Heart right ventricle (tissue), 16 donors: ENCODE measurements at regions not wholly inside any gene's neighbourhood (a gene's known extent, or its start where the extent isn't known, plus 50 kb on each side); places are given as distances from the start of the nearest gene placed in this dataset.

Experiments used
- ATAC-seq, 8 donors: fragments of 200-7000 bp; cut with Tn5 transposase; one replicate each; pipeline ENCODE4 v1.9.1; 2020; ENCODE audit warnings: mild to moderate bottlenecking in 8 of 8, moderate library complexity in 8 of 8, moderate number of reproducible peaks in 1 of 8
- DNase-seq, 2 donors: peaks; one replicate each; pipeline ENCODE4 v3.0.0-alpha.2; 2020
- H3K27ac ChIP-seq, 10 donors: fragments of 200-600 bp; sonication (generic) in 2 of 10; one replicate each; pipeline versions ENCODE4 v1.5.0 to v1.8.0; 2020 to 2022; ENCODE audit warnings: mild to moderate bottlenecking in 3 of 10
- H3K27me3 ChIP-seq, 7 donors: fragments of 200-600 bp; one replicate each; pipeline ENCODE4 v1.8.0; 2021 to 2022; ENCODE audit warnings: mild to moderate bottlenecking in 2 of 7
- H3K36me3 ChIP-seq, 9 donors: fragments of 200-600 bp; sonication (generic) in 1 of 9; one replicate each; pipeline versions ENCODE4 v1.5.0 to v1.8.0; 2020 to 2022; ENCODE audit warnings: mild to moderate bottlenecking in 2 of 9
- H3K4me1 ChIP-seq, 9 donors: fragments of 200-600 bp; sonication (generic) in 1 of 9; one replicate each; pipeline versions ENCODE4 v1.5.0 to v1.8.0; 2020 to 2022; ENCODE audit warnings: mild to moderate bottlenecking in 4 of 9
- H3K4me3 ChIP-seq, 10 donors: fragments of 200-600 bp; sonication (generic) in 2 of 10; one replicate each; pipeline versions ENCODE4 v1.5.0 to v1.8.0; 2020 to 2022; ENCODE audit warnings: mild to moderate bottlenecking in 7 of 10, moderate library complexity in 2 of 10
- H3K9me3 ChIP-seq, 11 donors: fragments of 200-600 bp in 10 of 11; sonication (generic) in 2 of 11; one replicate each; pipeline versions ENCODE4 v1.5.0 to v1.8.0; 2013 to 2022; ENCODE audit warnings: mild to moderate bottlenecking in 2 of 11, control low read depth in 1 of 11, moderate library complexity in 1 of 11
- WGBS, 2 donors: extraction: QIAGEN DNeasy Blood & Tissue Kit; methylation state at CpG; one replicate each; pipeline ENCODE4 v1.1.7; 2013; ENCODE audit warnings: inconsistent platforms in 1 of 2; 5-methylcytosine and 5-hydroxymethylcytosine counted together
- intact Hi-C, 10 donors: fragments of 100-400 bp; cut with DNase I; formaldehyde crosslinking; loops; one replicate each; pipeline versions ENCODE4 v1.11.1 to v1.14.2; 2022
- TF ChIP-seq, protein P1 (sequence below), 9 donors: fragments of 200-600 bp; sonication (generic) in 2 of 9; IDR thresholded peaks; one replicate each; pipeline versions ENCODE4 v1.5.0 to v1.8.0; 2021 to 2022; ENCODE audit warnings: antibody characterized with exemption in 9 of 9, mild to moderate bottlenecking in 5 of 9, moderate library complexity in 1 of 9
- donor health status: Arrhythmogenic right ventricular cardiomyopathy.
- donor health status: ischemic (EF 13 %, LVEDD 7.1; RV severe dilation, severe dysfunction).
- donor health status: healthy with polysubstance abuse.
- donor health status: DM: no; HTN: yes; CAD: no.
- donor health status: DM: no; HTN: no; CAD: no.
- donor health status: ischemic (EF 25% LVEDD 6.9; RV normal size, moderate dysfunction).
- donor health status: ischemic (EF 25% LVEDD 5.7; RV mildly dilated, moderate dysfunction).
- donor health status: healthy.
- donor health status: DM: yes; HTN: yes; CAD: no.
- donor health status: Ischemic cardiomyopathy.
- donor health status: ischemic (EF 35%, LVEDD 5.7; RV mildly dilated, moderate dysfunction).
- donor health status: nonischemic (EF 11% LVEDD 7.7; RV severe dilation, severe dysfunction).
- donor health status: DM: yes; HTN: yes; CAD: no.
- donor health status: PGD.
- donor health status: ischemic (EF 29% LVEDD 5.4; RV normal size, mild dysfunction).
- donor health status: nonischemic (EF 23%, LVEDD 6.1; RV moderate dilation, normal function).

DNA sequence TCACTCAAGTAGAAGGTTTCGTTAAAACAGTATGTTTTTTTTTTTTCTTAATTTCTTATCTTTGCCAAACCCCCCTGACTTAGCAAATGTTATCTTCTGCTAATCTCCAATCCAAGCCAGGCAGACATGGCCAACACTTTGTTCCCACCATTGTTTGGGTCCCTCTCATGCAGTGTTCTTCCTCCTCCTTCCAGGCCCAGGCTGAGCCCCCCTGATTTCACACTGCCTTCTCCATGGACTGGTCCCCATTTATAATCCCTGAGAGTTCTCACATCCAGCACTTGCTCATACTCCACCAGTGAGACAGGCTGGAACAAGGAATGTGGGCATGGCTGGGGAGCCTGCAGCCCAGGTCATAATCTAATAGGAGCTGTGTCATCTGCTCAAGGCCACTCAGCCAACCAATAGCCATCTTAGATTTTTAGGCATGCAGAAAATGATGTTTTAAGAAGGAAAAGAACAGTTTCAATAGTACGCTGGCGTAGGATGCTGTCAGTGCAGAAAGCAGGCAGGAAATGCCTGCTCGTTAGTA, 238.4 kb upstream of the CCDC196 start:
- TF ChIP-seq, protein P1, sequence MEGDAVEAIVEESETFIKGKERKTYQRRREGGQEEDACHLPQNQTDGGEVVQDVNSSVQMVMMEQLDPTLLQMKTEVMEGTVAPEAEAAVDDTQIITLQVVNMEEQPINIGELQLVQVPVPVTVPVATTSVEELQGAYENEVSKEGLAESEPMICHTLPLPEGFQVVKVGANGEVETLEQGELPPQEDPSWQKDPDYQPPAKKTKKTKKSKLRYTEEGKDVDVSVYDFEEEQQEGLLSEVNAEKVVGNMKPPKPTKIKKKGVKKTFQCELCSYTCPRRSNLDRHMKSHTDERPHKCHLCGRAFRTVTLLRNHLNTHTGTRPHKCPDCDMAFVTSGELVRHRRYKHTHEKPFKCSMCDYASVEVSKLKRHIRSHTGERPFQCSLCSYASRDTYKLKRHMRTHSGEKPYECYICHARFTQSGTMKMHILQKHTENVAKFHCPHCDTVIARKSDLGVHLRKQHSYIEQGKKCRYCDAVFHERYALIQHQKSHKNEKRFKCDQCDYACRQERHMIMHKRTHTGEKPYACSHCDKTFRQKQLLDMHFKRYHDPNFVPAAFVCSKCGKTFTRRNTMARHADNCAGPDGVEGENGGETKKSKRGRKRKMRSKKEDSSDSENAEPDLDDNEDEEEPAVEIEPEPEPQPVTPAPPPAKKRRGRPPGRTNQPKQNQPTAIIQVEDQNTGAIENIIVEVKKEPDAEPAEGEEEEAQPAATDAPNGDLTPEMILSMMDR (IDR thresholded peaks at IDR 0.05): no peak
- ATAC-seq: peak in 3 of 8 donors; percentile 34 to 46 (median 39)
- H3K4me3 ChIP-seq: no peak overlapping the region
- peaks cover 0 to 7% (median 0%) of the 10 kb centered on the region in 9 donors for H3K4me1 ChIP-seq
- peak in 1 of 2 donors; percentile 4 for DNase-seq
- H3K27ac ChIP-seq: no peak overlapping the region
- H3K9me3 ChIP-seq: no peaks in the 10 kb centered on the region
- H3K27me3 ChIP-seq: peaks cover 0 to 6% (median 0%) of the 10 kb centered on the region in 7 donors
- no peaks in the 10 kb centered on the region for H3K36me3 ChIP-seq
- WGBS, 2 donors: 53 to 58% methylated on average over 4 of the region's 4 CpGs
- intact Hi-C loops: no loop called here

DNA sequence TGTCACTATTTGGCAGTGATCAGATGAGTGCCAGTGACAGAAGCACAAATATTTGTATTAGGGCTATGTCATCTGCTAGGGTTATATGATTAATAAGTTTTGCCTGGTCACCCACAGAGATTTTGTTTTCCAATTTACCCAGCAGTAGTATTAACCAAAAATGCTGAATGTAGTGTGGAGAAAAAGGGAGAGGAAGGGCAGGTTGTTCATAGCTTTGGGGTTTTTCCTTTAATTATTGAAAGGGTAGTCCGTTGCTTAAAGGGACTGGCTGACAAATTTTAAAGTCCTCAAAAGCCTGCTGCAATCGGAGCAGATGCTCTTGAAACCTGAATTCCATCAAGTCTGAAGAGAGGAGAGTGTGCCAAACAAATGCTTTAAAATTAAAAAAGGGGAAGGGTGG, 237.9 kb upstream of the CCDC196 start:
- DNase-seq (no peak), ATAC-seq (no peak)
- peaks cover 0 to 7% (median 0%) of the 10 kb centered on the region in 9 donors for H3K4me1 ChIP-seq
- H3K4me3 ChIP-seq: no peak overlapping the region
- no peak overlapping the region for H3K27ac ChIP-seq
- H3K9me3 ChIP-seq: no peaks in the 10 kb centered on the region
- intact Hi-C loops: no loop called here
- 64 to 67% methylated on average over 2 of the region's 2 CpGs for WGBS, 2 donors
- no peaks in the 10 kb centered on the region for H3K36me3 ChIP-seq
- H3K27me3 ChIP-seq: peaks cover 0 to 6% (median 0%) of the 10 kb centered on the region in 7 donors
- TF ChIP-seq, protein P1 (IDR thresholded peaks at IDR 0.05): no peak

DNA sequence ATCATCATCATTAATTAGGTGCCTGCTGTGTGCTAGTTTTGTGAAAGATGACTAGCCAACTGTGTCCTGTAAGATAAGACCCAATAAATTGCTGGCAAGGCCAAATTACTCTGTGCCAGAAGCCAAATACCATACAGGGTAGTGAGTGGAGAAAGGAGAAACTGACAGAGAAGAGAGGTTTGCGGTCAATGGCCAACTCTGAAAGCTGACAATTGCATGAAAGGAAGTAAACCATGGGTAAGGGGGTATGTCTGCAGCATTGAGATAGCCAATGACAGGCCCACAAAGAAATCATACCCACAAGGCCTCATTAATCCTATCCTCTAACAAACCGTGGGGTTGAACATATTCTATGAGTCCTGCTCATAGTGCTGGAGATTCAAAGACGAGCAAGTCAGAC, 236.6 kb upstream of the CCDC196 start:
- TF ChIP-seq, protein P1 (IDR thresholded peaks at IDR 0.05): no peak
- Histone ChIP-seq H3K4me1 (peaks cover 0 to 7% (median 0%) of the 10 kb centered on the region in 9 donors), H3K4me3 (no peak overlapping the region), H3K27ac (no peak overlapping the region), H3K9me3 (no peaks in the 10 kb centered on the region), H3K27me3 (no peaks in the 10 kb centered on the region), H3K36me3 (no peaks in the 10 kb centered on the region)
- 79 to 86% methylated on average over 3 of the region's 3 CpGs for whole genome bisulfite sequencing, 2 donors
- ATAC-seq (no peak), DNase-seq (no peak)
- intact Hi-C loops: no loop called here

DNA sequence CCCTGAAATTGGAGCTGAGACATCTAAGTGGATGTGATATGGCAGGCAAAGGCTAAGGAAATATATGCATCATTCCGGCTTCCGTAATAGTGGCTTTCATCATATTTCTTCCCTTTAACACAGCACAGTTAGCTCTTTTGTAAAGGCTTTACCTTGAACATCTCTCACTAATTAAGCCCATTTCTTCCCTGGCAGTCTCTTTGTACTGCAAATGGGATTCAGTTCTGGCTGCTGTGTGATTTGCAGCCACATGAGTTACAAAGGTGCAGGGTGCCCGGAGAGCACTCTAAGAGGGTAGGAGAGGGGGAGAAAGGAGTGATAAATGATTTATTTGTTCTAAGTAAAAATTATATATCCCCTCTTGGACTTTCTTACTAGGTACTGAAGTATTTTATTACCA, 232.1 kb upstream of the CCDC196 start:
- 46 to 61% methylated on average over 3 of the region's 3 CpGs for whole genome bisulfite sequencing, 2 donors

More for the DNA sequence above, 232.1 kb upstream of the CCDC196 start:
- H3K4me3 ChIP-seq: no peak overlapping the region
- no peak overlapping the region for H3K27ac ChIP-seq
- DNase-seq: no peak
- peaks cover 0 to 4% (median 0%) of the 10 kb centered on the region in 9 donors for H3K4me1 ChIP-seq
- intact Hi-C loops: no loop called here
- no peaks in the 10 kb centered on the region for H3K9me3 ChIP-seq
- TF ChIP-seq, protein P1 (IDR thresholded peaks at IDR 0.05): no peak
- no peak for ATAC-seq
- no peaks in the 10 kb centered on the region for H3K27me3 ChIP-seq
- H3K36me3 ChIP-seq: no peaks in the 10 kb centered on the region
